GM19395 (cell line): ENCODE measurements at regions not wholly inside any gene's neighbourhood (a gene's known extent, or its start where the extent isn't known, plus 50 kb on each side); places are given as distances from the start of the nearest gene placed in this dataset.

Experiments used
- ATAC-seq: cut with Tn5 transposase; IDR thresholded peaks from one replicate; pipeline ENCODE4 v1.9.1; 2021; ENCODE audit warnings: mild to moderate bottlenecking, moderate library complexity; ENCODE audit not compliant: unreplicated experiment

DNA sequence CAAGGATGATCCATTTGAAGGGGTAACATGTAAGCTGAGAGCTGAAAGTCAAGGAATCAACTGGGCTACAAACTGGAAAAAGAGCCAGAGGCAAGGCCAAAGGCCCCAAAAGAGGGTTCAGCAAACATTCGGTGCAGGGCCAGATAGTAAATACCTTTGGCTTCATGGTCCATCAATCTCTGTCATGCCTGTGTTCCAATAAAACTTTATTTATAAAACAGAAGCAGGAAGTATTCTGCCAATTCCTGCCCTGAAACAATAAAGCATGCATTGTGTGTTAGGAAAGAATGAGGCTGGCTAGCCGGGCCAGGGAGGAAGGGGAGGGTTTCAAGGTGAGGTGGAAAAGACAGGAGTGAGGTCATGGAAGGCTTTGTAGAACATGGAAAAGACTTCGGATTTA is 107.1 kb downstream of the LBH start:
- ATAC-seq = no peak

DNA sequence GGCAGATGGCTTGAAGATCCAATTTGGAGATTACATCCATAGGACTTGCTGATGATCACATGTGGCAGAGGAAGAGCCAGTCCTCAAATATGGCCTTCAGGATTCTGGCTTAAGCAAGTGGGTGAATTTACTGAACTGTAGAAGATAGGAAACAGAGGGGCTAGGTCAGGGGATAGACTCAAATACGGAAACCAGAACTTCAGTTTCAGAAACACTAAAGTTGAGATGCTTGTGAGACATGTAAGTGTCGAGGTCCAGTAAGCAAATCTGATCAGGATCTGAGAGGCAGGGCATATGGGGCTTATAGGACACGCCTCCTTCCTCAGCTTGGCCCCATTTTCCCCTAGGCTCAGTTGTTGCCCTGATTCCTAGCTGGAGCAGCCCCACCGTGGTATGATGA is 107.7 kb downstream of the LBH start:
- no peak for ATAC-seq

DNA sequence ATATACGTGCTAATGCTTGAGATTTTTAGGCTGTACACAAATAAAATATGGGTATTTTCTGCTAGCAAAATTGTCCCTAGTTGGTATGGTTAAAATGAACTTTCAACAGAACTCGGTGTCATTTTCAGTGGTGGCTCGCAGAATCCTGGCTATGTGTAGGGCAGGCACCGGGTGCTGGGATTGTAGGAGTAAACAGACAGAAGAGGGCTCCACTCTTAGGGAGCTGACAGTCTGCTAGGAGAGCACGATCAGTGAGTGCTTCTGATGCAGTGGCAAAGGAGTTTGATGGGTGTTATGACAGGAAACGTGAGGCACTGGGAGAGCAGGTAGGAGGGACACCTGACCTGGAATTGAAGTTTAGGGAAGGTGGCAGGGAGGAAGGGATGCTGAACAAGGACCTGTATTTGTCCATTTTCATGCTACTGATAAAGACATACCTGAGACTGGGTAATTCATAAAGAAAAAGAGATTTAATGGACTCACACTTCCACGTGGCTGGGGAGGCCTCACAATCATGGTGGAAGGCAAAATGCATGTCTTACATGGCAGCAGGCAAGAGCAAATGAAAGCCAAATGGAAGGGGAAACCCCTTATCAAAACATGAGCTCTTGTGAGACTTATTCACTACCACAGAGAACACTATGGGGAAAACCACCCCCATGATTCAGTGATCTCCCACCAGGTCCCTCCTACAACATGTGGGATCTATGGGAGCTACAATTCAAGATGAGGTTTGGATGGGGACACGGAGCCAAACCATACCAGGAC is 105.4 kb upstream of the LCLAT1 start:
- ATAC-seq = no peak

DNA sequence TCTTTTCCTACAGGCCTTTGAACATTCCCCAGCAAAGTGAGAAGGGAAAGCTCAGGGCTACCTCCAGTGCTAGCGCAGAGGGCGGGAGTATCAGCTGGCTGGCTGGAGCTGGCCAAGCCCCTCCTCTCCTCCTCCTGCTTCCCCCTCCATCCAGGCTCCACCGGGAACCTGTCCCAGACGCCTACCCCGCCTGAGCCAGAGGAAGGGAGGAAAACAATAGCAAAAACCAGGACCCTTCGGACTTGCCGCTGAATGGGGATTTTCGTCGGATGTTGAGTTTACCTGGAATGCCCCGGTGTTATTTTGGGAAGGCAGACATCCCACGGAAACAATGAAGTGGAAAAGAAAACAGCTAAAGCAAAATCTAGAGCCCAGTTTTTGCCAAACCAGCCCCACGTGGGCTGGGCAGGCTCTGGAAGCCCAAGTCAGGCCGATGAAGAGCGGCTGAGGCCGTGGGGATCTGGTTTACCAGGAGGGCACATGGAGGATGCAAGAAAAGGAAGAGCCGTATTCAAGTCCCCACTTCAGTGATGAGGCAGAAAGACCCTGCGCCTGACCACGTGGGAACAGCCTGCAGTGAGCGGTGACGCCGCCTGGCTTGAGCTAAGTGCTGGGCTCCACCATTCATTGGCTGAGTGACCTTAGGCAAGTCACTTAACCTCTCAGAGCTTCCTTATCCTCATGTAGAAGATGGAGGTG is 100.4 kb upstream of the LCLAT1 start:
- no peak for ATAC-seq

DNA sequence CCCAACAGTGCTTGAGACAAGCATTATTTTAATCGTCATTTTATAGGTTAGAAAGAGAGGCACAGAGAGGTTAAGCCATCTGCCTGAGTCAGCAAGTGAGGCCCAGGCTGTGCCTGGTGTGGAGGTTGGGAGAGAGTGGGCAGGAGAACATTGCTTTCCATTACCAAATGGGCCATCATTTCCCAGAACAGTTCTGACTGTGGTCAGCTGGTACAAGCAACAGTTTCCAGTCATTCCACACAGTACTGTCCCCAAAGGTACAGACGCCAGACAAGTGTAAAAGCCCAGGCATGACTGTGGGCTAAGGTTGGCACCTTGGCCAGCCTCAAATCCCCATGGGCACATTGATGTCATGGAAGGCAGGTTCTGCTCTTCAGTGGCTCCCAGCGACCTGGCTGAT is 98.2 kb upstream of the LCLAT1 start:
- no peak for ATAC-seq

DNA sequence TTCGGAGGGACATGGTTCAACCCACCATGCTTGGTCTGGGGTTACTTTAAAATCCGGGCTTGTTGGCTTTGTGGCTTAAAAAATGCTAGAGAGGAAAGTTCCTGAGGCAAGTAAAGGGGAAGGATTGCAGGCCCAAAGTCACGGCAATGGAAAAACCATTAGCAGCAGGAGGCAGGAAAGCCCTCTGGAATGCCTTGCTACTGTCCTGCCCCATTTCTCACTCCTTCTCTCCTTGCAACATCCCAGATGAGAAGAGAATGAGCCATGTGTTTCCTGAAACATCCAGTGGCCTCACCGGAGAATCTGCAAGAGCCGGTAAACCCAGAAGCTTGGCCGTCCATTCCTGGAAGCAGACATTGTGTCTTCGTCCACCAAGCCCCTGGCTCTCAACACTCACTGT is 97.4 kb upstream of the LCLAT1 start:
- no peak for ATAC-seq

DNA sequence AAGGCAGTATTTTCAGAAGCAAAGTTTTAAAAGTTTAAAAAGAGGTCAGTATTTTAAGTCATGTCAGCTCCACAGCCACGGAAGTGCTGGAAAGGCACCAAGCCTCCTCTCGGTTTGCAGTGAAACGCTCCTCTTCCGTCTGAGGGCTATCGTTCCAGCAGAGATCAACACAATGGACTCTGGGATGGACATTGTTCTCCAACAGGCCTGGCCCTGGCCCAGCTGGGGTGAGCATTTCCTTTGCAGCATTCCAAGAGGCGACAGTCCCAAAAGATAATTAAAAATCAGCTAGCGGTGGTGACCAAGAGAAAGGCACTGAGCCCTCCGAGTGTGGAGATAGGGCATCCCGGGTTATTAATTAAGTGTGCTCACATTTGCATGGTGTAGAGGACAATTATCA is 95.9 kb upstream of the LCLAT1 start:
- ATAC-seq = no peak

DNA sequence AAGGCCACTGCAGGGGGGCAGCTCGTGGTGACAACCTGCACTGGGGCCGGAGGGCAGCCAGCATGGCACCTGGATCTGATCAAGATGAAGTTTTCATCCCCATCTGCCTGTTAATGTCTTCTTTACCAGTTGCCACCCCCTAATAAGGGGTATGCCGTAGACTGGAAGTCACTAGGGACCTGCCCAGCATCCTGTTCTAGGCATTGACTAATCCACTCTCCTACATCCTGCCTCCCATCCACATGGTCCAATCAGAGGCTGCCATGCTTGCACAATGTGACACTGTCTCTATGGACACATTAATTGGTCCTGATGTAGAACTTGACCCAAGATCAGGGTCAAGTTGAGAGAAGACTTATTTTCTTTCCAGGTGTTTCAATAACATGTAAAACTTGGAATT is 95.1 kb upstream of the LCLAT1 start:
- ATAC-seq = no peak

DNA sequence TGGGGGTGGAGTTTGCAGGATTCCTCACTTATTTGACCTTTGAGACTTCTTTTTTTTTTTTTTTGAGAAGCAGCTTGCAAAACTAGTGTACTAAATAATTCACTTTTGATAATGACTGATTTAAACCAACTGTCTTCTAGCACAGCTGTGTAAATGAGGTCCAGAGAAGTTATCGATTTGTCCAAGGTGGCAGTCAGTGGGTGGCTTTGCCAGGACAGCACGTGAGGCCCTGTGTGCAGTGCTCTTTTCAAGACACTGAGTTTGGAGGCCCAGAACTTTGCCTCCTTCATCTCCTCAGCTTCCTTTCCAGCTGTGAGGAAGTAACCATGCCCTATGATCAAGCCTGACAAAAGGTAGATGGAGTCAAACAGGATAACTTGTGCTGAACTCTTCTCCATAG is 92.9 kb upstream of the LCLAT1 start:
- no peak for ATAC-seq

DNA sequence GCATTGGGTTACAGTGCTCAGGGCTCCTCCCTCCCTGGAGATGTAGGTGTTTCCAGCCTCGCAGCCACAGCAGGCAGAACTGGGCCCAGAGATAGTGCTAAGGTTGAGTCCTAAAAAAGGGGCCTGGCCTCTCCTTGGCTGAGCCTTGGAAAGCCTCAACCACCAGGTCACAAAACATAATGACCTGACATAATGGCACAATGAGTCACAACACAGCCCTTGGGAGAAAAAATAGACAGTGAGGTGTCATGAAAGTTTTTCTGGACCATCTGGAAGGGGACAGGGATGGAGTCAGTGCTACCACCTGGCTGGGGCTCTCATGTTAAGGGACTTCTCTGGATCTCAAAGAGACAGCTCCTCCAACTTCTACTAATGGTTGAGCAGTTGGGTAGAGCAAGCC is 92.4 kb upstream of the LCLAT1 start:
- no peak for ATAC-seq

DNA sequence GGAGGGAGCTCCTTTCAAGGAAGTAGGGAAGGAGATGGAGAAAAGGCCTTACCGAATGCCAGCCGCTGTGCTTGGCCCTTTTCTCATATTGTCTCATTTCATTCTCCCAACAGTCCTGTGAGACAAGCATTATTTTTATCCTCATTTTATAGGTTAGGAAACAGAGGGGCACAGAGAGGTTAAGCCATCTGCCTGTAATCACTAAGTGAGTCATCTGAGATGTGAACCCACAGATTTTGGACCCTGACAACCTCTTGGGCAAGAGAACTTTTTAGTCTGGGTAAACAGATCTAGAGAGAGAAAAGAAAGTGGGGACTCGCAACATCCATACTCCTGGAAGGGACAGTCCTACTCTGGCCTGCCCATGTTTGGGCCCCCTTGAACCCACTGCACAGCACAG is 91.7 kb upstream of the LCLAT1 start:
- ATAC-seq = no peak

DNA sequence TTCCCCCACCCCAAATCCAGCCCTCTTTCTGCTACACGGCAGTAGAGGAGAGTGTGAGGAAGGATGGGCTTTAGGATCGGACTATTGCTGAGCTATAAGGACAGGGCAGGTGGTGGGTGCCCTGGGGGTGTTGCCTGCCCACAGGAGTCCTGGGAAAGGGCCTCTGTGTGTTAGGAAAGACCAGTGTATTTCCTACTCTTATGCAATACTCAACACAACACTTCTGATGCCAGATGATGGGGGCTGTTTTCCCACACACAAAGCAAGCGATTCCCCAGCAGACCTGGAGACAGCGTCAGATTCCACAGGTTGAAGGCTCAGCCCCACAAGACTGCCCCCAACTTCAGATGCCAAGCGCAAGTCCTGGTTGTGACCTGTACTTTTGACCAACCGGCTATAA is 91.0 kb upstream of the LCLAT1 start:
- ATAC-seq = no peak

DNA sequence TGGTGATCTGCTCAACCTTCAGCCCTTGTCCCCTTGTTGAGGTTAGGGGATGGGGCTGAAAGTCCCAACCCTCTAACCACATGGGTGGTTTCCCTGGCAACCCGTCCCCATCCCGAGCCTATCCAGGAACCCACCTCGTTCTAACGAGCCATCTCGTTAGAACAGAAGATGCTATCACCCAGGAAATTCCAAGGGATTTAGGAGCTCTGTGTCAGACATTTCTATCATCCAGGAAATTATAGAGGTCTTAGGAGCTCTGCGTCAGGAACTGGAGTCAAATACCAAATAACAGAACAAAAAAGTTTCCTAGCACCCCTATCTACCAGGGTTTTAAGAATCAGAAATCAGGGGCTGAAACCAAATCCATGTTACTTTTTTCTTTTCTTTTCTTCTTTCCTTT is 90.3 kb upstream of the LCLAT1 start:
- ATAC-seq = no peak

DNA sequence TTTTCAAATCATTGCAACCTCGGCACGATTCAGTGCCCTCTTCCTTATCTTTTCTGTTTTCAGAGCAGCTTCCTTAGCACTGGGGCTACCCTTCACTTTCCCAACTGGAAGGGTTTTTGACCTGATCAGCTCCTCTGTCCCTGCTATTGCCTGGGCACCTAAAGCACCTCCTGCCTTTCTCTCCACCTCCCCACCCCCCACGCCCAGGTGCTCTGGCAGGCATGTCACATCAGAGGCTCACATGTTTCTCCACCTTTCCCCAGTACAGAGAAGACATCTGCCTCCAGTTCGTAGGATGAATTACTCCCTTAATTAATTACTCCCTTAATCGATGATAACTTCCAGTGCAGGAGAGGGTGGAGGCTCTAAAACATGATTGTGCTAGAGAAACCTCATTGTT is 88.7 kb upstream of the LCLAT1 start:
- no peak for ATAC-seq

DNA sequence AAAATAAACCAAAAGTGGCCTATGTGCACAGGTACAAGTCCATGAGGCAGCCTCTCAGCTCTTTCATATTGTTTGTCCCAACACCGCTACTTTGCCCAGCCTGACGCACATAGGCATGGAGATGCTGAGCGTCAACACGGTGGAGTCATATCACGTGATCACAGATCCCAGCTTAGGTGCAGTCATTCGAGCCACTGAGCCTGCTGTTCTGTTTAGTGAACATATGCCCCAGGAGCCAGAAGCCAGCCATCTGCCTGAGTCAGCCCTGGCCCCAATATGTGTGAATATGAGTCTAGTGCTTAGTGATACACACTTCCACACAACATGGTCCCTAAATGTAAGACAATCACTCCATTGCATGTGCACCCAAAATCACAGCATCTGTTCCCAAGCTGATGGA is 88.2 kb upstream of the LCLAT1 start:
- no peak for ATAC-seq

DNA sequence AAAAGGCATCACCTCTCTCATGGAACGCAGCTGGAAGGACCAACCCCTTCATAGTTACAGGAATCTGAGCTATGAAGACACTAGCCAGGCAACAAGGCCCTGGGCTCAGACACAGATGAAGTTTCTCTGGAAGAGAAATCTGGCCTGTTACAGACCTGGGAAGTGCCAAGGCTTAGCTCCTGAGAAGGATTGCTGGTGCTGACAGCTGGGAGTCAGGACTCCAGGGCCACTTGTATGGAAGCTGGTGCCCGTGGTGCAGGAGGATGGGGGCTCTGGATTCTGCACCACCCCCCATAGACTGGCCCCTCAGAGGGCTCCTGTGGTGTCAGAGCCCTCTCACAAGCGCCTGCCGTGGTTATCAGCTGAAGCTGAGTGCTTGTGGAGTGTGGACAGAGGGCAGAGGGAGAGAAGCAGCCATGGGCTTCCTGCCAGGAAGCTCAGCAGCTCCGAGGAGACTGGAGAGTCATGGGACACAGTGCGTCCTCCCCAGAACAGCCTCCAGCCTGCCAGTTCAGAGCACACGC is 87.3 kb upstream of the LCLAT1 start:
- no peak for ATAC-seq

DNA sequence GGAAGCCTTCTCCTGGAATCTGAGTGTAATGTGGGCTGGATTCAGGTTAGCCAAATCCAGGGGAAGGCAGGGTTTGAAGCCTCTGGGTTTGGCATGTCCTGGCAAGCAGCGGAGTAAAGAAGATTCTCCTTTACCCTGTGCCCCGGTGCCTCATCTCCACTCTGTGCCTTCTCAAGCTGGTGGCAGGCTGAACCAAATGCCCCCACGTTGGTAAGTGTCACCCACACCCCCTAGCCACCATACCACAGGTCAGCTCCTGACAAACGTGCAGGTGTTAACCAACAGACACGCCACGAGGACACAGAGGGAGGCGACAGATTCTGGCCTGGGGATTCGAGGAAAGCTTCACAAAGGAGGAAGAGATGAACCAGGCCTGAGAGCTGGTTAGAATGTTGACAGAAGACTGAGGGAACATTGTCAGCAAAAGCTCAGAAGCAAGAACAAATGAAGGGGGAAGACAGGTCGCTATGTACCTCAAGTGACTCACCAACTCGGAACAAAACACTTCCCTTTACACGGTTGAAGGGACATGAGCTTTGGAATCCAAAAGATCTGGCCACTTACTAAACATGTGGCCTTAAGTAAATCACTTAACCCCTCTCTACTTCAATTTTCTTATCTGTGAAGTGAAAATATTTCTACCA is 85.2 kb upstream of the LCLAT1 start:
- no peak for ATAC-seq

DNA sequence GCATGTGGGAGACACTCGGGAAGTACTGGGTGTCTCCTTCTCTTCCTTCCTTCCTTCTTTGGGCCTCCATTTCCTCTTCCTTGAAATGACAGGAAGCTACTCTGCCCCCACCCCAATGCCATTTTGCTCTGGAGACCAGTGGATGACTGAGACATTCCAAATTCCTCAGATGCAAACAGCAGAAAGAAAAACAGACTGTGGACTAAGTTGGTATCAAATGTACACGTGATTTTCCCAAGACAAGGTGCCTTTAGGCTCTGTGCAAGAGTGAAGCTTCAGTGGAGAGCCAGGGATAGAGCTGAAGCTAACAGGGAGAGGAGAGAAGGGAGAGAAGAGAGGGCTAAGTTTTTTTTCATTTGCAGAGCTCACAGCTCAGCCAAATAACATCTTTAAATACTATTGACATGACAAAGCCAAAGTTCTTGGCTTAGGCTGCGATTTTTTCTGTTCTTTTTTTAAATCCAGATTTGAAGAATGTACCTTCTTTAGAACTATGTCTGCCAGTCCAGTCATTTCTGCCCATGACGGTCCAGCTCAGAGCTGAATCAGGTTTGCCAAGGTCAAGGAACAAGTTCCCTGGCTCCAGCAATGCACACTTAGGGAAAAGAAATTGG is 84.5 kb upstream of the LCLAT1 start:
- ATAC-seq = no peak

DNA sequence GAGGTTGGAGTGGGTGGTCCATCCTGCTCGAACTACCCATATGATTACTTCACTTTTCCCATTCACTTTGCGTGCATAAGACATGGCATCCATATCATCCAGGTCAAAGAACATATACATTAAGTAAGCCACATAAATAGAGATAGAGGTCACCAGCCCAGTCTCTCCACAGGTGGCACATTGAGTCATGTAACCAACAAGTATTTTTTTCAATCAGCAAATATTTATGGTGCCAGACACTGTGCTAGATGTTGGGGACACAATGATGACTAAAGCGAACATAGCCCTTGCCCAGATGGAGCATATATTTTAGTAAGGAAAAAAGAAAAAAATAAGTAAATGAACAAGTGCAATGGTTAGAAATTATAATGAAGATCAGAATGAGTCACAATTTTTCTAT is 83.6 kb upstream of the LCLAT1 start:
- no peak for ATAC-seq

DNA sequence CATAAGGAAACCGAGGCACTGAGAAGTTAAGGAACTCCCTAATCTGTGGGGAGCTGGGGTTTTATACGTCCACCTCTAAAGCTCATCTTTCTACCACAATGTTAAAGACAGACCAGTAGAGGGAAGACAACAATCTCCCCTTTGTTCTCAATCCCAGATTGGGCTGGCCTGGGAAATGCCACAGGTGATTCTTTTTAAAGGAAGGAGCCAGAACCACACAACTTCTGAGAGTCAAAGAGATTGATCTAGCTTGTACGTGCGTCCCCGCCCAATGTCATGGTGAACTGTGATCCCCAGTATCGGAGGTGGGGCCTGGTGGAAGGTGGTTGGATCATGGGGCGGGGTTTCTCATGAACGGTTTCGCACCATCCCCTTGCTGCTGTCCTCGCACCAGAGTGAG is 81.8 kb upstream of the LCLAT1 start:
- ATAC-seq = no peak

DNA sequence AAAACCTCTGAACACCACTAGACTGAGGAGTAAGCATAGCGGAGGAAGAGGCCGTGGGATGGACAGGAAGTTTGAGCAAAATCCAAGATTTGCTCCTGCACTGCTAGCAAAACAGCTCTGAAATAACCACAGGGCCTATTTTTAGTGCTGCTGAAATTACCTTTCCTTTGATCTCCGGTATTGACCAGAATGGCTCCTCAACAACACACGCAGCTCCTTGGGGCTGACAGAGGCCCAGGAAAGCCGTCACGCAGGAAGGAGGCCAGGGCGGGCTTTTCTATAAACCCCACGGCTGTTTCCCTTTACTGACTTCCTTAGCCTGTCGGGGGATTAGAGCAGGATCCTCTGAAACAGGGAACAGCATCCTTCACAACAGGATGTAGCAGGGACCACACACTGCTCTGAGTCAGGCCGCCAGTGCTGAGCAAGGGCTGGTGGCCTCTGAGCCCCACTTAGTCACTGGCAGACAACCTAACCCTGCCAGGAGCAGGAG is 80.8 kb upstream of the LCLAT1 start:
- ATAC-seq = no peak
